HG03045 (cell line): ENCODE measurements at regions not wholly inside any gene's neighbourhood (a gene's known extent, or its start where the extent isn't known, plus 50 kb on each side); places are given as distances from the start of the nearest gene placed in this dataset.
"Not testable (repeated sequence)": the region's sequence is repeated elsewhere in the genome, so short reads cannot be mapped to it uniquely, and the experiment has no call there.

Experiments used
- ATAC-seq: cut with Tn5 transposase; IDR thresholded peaks from one replicate; pipeline ENCODE4 v1.9.1; 2021; ENCODE audit warnings: mild to moderate bottlenecking, moderate library complexity; ENCODE audit not compliant: unreplicated experiment

DNA sequence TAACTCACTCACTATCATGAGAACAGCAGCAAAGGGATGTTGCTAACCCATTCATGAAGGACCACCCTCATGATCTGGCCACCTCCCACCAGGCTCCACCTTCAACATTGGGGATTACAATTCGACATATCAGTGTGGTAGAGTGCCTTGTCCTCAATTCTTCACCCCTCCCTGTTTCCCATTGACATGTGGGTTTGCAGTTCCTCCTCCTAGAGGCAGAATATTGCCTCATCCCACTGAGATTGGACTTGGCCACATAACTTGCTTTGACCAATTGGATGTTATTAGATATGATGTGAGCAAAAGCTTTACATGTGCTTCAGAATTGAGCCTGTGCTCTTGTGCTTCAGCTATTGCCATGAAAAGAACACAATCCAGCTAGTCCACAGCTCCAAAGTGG, 217.0 kb upstream of the CXCR4 start:
- ATAC-seq = no peak

DNA sequence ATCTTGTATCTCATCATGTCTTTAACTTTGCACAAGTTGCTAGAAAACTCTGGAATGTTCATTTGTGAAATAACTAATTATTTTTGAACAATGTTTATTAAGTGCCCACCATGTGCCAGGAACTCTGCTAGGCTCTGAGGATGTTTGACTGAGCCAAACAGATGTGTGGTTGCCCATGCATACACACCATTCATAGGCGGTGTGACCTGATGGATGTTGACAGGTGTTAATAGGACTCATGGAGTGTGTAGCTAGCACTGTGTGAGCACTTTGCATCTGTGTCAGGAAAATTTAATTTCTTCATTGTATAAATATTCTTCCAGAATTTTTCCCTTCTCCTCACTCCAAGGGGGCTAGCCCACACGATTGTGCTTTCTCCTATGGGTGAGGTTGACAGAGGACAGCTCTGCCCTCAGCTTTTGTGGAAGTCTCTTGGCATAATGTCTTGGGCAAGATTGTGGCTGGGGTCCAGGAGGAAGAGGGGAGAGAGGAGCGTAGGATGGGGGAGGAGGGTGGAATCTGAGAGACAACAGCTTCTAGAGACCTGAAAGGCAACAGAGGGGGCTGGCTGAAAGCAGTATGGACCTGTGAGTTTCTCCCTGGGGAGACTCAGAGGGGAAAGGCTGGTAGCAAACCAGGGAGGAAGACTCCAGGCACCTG, 214.6 kb upstream of the CXCR4 start:
- no peak for ATAC-seq

DNA sequence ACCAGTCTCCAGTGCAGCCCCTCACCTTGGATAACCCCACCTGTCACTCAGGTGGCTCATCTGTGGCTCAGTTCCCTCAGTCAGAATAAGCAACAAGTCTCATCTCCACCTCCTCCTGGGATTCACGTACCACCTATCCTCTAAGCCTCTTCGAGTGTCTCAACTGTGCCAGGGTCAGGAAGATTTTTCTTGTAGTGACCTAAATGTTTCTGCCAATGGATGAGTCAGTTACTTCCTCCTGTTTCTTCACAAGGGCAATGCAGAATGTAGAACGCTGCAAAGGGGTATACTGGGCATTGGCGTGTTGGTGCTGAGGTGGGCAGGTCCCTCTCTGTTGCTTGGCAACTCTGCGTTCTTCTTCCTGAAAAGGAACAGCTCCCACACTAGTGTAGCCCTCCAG, 213.3 kb upstream of the CXCR4 start:
- no peak for ATAC-seq

DNA sequence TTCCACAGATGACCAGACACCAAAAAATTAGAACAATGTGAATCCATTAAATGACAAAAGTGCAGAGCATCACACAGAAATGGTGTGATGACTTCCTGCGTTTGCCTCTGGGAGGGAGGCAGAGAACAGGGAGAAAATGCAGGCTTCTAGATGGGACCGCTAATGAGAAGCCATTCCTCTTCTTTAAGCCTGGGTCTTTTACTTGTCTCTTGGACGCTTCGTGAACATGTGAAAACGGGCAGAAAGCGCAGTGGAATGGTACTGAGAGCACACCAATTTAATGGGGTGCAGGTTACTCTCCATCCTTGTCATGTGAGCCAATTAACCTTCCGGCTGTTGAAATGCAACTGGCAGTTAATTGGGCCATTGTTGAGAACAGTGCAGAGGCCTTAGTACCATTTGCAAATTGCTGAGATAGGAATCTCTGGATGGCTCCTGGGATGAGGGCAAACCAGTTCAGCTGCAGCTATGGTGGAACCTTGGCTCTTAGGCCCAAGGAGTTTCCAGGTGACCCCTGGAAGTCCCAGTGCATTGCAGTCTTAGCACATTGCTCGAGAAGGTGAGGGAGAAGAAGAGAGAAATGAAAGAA, 210.4 kb upstream of the CXCR4 start:
- ATAC-seq = no peak

DNA sequence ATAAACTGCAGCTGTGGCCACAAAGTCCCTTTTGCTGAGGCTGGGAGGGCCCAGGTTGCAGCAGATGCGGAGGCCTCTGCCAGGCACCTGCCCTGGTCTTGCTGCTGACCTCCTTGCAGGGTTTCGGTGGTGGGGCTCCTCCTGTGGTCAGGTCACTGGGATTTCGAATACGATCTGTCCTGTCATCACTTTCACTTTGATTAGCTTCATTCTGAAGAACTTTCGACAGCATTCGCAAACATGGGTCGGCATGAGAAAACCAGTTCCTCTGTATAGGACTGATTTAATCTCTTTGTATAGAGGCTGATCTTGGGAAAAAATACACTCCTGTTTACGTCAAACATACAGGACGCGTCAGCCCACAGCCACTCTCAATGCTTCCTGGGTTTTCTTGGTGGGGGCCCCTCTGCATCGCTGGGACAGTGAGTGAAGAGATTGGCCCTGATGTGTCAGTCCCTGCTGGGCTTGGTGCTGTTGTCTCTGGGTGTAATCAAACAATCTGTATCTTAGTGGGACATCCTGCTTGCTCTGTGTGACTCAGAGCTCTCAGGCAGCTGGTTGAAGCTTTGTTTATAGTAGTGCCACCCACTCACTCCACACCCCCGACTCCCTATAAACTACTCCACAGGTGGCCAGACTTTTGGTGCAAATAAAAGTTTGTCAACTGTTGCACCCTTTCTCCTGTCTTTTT, 209.4 kb upstream of the CXCR4 start:
- ATAC-seq = peak; percentile 78

DNA sequence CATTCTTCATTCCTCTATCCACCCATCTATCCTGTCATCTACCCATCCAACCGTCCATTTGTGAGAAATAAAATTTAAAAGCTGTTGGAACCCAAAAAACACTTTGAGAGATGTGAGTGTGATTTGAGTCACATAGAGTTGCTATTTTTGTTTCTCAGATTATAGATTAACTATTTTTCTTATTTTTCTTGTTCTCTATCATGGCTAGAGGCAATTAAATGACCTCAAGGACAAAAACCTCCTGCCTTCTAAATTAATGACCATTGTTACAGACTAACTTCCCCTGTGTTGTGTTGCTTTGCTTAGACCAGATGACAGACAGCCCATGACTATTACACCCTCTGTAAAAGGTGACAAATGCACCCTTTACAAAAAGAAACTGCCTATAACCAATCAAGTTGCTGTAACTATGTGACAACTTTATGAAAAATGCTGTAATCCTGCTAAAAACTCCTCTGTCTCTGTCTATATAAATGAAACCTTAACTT, 207.9 kb upstream of the CXCR4 start:
- no peak for ATAC-seq

DNA sequence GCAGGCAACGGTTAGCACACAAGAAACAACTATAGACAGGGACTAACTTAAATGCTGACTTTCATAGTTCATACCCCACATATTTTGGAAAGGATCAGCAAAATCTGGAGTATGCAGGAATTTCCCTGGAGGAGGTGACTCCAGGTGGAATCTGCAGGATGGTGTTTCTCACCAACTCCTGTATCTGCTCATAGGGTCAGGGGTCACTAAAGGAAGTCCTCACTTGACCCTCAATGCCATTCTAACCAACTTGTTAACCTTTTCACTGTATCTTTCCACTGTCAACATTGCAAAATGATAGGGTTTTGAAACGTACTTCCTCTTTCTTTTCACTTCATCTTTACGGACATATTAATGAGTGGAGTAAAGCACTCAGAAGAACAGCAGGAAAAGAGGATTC, 207.0 kb upstream of the CXCR4 start:
- no peak for ATAC-seq

DNA sequence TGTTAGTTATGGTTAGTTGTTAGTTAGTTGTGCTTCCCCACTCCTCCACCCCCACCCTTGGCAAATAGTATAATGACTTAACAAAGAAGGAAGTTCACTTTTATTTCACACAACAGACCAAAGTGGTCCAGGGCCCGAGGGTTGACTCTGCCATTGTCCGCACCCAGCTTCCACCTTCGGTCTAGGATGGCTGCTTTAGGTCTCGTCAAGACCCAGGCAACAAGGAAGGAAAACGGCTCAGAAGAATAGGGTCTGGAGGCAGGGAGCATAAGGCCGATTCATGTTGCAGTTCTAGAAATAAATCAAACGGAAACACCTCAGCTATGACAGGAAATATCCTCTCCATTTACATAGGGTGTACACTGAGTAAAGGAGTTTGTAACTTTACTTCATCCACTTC, 206.0 kb upstream of the CXCR4 start:
- no peak for ATAC-seq

DNA sequence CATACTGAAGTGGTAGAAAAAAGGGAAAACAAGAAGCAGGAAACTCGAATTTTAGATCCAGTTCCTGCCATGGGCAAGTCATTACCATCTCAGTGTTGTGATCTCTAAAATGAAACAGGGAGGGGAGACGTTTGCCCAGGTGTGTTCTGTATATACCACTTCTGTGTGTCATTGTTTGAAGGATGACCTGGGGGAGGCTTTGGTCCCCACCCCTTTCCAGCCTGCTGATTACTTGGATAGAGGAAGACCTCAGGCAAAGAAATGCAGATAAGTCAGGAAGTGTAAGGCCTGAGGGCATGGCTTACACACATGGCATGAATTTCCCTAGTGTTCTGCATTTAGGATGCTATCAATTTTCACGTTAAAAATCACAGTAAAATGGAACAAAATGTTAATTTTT, 205.2 kb upstream of the CXCR4 start:
- ATAC-seq = no peak

DNA sequence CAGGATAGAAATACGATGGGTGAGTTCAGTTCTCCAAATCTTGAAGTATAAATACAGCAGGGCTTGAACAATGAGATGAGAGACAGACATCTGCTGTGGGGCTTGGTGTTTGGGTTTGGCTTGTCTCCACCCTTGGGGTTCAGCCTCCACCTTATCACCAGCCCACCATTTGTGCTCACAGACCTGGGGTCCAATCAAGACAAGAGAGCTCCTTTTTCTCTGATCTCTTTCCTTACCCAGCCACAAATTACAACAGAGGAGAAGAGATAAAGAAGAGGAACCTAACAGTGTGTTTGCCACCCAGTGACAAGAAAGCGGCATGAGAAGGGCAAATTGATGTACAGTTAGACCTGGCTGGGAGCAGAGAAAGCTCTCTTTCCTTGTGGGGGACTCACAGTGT, 204.5 kb upstream of the CXCR4 start:
- no peak for ATAC-seq

DNA sequence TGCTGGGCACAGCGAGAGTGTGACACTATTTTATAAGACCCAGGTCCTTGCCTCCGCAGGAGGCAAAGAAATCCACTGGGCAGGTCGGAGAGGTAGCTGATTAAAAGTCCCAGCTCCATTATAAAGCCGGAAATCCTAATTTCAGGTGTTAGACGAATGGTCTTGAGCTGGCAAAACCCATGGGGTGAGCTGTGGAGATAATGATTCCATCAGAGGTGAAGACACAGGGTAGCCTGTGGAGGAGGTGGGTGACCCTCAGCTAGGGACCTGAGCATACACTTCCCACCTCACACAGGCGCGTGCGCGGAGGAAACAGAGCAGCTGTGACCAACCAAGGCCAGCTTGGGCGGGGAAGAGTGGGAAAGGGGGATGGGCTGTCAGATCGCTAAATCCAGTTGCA, 201.7 kb upstream of the CXCR4 start:
- no peak for ATAC-seq

DNA sequence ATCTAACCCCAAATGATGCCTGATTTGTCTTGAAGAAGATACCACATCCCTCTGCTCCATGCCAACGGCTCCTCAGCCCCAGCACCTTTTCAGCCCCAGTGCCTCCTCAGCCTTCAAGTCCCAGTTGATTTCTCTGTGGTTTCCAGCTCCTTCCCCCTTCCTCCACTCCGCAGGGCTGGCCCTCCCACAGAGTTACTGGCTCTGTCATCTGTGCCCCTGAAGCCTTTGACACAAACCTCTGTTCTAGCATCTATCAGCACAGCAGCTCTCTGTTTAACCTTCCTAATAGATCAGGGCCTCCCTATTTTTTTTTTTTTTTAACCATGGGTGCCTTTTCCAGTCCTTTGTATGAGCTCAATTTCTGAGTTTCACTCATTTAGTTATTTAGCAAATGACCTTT, 201.3 kb upstream of the CXCR4 start:
- ATAC-seq = no peak

DNA sequence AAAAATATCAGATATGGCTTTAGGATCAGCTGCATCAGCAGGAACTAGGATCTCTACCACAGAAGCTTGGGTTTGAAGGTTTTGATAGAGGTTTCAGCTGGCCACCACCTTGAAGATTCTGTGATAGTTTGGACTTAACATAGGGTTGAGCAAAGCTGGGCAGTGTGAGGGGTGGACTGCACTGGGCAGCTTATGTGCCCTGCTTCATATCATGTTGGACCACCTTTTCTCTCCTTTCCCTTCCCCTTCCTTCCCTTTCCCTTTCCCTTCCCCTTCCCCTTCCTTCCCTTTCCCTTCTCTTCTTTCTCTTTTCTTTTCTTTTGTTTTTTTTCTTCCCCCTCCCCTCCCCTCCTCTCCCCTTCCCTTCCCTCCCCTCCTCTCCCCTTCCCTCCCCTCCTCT, 196.3 kb upstream of the CXCR4 start:
- no peak for ATAC-seq

DNA sequence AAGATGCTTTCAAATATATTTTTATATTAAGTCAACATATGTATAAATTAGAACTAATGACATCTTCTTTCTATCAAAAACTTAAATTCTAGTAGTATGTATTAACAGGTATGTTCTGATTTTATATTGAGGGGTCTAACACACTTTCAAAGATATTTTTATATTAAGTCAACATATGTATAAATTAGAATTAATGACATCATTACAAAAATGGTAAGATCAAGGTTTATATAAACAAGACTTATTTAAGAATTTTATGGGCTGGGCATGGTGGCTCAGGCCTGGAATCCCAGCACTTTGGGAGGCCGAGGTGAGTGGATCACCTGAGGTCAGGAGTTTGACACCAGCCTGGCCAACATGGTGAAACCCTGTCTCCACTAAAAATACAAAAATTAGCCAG, 194.6 kb upstream of the CXCR4 start:
- ATAC-seq = not testable (repeated sequence)

DNA sequence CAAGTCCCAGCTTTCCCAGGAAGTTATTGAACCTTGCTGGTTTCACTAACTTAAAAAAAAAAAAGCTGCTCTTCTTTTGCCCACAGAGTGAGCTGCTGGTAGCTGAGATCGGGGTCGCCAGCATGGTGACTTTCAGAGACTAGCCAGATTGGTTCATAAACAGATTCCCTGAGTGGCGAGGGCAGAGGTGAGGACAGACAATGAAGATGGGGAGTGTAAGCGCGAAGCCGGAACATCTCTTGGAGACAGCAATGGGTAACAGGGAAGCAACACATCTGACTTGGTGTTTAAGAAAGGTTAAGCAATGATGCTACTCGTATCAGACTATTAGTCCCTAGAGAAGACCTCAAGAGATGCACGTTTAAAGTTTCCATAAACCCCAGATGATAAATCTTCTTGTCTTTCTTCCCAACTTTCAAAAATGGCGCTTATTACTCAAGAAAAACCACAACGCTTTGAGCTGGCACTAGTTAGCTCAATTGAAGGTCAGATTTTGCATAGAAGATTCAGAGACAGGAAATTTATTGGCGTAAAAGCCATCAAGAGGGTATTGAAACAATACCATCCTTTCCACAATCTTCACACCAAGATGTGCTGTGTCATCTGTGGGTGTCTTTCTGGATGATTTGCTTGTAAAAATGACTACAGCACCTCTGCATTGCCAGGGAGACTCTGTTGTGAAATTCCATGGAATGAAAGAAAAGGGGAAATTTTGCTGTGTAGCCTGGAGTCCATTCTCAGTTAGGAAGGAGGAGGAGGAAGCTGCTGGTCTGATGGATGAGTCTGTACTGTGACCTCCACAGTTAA, 193.1 kb upstream of the CXCR4 start:
- ATAC-seq = no peak

DNA sequence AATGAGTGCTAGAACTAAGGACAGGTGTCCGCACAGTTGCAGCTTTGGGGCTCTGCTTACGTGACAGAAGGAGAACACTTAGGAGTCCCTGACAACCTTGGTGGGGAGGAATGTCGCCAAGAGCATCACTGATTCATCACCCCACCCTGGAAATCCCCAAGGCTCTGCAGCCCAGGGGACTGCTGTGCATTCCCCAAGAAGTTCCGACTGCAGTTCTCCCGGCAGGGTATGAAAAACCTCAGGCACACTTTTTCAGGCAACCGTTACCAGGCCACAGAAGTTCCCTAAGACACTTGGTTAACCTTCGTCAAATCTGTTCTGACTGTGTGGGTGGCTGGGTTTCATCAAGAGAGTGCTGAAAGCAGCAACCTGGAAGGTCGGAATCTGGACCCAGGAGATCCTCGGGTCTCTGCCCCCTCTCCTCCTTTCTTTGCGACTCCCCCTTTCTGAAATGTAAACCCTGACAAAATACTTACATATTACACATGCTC, 192.1 kb upstream of the CXCR4 start:
- peak; percentile 52 for ATAC-seq

DNA sequence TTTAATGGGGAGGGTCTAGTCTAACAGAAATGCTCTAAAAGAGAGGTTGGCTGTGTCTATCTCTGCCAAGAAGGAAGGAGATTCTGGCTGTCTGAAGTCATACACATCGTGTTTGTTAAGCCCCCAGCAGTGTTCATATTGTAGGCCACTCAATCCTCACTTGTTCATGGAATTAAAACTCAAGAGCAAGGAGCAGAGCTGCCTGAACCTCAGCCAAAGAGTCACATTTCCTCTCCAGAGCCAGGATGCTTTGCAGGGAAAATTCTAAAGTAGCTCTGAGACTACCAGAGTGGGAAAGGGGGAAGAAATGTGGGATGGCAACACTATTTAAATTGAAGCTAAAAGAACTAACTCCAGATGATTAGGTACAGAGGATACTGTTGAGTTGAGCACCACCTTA, 190.7 kb upstream of the CXCR4 start:
- ATAC-seq = no peak

DNA sequence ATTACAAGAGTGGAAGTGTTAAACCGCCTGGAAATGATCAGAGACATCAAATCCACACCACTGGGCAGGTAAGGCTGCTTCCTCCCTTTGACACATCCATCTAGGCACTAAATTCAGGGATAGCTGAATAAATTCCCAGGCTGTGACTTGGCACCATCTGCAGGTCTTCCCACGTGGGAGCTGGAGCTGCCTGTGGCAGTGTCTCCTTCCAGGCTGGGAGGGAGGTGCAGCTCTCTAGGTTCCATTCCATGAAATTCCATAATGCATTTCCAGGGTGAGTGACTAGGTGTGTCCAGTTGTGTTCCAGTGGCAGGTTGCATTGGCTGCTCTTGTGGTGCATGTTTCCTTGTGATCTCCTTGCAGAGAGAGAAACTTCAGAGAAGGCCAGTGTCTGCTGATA, 188.9 kb upstream of the CXCR4 start:
- no peak for ATAC-seq

DNA sequence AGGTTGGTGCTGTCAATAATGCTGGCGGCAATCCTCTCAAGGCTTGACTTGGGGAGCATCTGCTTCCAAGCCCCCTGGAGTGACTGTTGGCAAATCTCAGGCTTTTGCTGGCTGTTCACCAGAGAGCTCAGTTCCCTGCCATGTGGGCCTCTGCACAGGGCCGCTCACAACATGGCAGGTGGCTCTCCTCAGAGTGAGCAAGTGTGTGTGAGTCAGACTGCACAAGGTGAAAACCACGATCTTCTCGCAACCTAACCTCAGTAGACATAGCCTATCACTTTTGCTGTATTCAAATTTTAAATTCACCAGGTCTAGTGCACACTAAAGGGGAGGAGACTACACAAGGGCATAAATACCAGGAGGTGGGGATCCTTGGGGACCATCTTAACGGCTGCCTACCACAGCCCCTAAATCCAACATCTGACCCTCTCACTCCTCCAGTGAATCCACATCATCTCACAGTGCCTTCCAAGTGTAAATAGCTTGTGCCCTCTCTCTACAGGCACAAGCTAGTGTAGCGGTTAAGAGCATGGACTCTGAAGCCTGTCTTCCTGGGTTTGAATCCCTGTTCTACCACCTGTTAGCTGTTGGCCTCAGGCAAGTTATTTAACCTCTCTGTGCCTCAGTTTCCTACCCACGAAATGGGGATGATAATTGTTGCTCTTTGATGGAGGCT, 187.7 kb upstream of the CXCR4 start:
- peak; percentile 93 for ATAC-seq

DNA sequence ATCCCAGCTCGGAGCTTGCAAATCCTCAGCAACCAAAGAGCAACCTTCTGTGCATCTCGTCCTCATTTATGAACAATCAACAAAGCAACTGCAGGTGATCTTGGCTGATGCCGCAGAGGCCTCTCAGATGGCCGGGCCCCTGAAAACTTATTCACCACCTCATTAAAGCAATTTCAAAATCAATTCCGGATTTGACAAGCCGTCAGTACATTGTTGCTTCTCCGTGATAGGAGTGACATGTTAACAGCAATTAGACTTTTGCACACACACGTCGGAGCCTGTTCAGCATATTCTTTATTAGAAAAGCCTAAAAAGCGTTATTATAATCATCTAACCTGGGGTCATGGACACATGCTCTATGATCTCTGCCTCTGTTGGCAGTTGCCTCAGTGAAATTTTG, 183.1 kb upstream of the CXCR4 start:
- ATAC-seq = no peak

DNA sequence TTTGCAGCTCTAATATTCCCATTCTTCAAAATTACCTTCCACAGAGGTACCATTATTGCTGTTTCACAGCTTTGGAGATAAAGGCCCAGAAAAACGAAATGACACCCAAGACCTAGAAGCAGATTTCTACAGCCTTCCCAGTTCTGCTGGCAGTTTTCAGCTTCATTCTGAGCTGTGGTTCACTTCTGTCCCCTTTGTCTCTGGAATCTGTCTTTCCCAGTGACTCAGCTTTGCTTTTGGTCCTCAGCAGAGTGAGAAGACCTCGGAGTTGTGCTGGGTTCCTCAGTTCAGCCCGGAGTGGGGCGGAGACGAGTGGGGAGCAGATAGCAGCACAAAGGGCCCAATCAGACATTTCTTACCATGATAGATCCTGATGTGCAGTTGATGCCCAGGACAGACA, 180.7 kb upstream of the CXCR4 start:
- ATAC-seq = no peak
